ENCODE measurements at regions not wholly inside any gene's neighbourhood (a gene's known extent, or its start where the extent isn't known, plus 50 kb on each side); places are given as distances from the start of the nearest gene placed in this dataset.

DNA sequence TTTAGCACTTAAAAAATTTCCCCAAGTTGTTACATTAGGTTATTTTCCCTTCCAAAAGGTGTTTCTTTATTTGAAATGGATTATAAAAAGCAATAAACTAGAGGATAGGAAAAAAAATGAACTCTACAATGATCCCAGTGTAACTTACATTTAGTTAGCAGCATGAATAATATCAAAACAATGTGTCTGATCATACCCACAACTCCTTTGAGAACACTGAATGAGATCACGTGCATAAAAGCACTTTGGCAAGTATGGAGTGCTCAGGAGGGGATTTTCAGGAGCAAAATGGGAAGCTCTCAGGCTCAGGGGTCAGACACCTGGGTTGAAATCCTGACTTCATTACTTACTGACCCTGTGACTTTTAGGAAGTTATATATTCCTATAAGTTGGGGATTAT lies 369.7 kb upstream of the PROX1 start:
- TF ChIP-seq, protein P1, sequence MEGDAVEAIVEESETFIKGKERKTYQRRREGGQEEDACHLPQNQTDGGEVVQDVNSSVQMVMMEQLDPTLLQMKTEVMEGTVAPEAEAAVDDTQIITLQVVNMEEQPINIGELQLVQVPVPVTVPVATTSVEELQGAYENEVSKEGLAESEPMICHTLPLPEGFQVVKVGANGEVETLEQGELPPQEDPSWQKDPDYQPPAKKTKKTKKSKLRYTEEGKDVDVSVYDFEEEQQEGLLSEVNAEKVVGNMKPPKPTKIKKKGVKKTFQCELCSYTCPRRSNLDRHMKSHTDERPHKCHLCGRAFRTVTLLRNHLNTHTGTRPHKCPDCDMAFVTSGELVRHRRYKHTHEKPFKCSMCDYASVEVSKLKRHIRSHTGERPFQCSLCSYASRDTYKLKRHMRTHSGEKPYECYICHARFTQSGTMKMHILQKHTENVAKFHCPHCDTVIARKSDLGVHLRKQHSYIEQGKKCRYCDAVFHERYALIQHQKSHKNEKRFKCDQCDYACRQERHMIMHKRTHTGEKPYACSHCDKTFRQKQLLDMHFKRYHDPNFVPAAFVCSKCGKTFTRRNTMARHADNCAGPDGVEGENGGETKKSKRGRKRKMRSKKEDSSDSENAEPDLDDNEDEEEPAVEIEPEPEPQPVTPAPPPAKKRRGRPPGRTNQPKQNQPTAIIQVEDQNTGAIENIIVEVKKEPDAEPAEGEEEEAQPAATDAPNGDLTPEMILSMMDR (IDR thresholded peaks at IDR 0.05), result no peak
- TF ChIP-seq EZH2 (IDR thresholded peaks at IDR 0.05), result no peak

All from neural progenitor cell (in vitro differentiated cells).